Ovary (tissue), 7 donors: ENCODE measurements at regions not wholly inside any gene's neighbourhood (a gene's known extent, or its start where the extent isn't known, plus 50 kb on each side); places are given as distances from the start of the nearest gene placed in this dataset.

Experiments used
- DNase-seq, 5 donors: peaks; one replicate each; pipeline ENCODE4 v3.0.0-alpha.2; 2019 to 2020
- H3K27ac ChIP-seq, 2 donors: fragments of 200-600 bp; one replicate each; pipeline versions ENCODE4 v1.5.1 to v1.8.0; 2019 to 2022
- H3K27me3 ChIP-seq: fragments of 200-600 bp; one replicate; pipeline ENCODE4 v1.8.0; 2022
- H3K36me3 ChIP-seq: fragments of 200-600 bp; sonication (generic); one replicate; pipeline ENCODE4 v1.5.1; 2019
- H3K4me1 ChIP-seq: one replicate; pipeline ENCODE4 v1.8.1; 2013; ENCODE audit warnings: mild to moderate bottlenecking, moderate library complexity; ENCODE audit not compliant: insufficient read depth
- H3K4me3 ChIP-seq: fragments of 200-600 bp; sonication (generic); one replicate; pipeline ENCODE4 v1.5.1; 2017
- H3K9me3 ChIP-seq, 2 donors: fragments of 200-600 bp in 1 of 2; sonication (generic) in 1 of 2; one replicate each; pipeline versions ENCODE4 v1.5.1 to v1.8.1; 2013 to 2019; ENCODE audit warnings: mild to moderate bottlenecking in 1 of 2, moderate library complexity in 1 of 2
- EP300 ChIP-seq: sonication (generic); formaldehyde crosslinking; IDR thresholded peaks from one replicate; pipeline ENCODE4 v1.6.1; 2017; ENCODE audit warnings: antibody characterized with exemption
- POLR2A ChIP-seq: fragments of 450-650 bp; IDR thresholded peaks from one replicate; pipeline ENCODE4 v1.6.1; 2017; ENCODE audit warnings: antibody characterized with exemption, mild to moderate bottlenecking, moderate library complexity
- WGBS, 3 donors: extraction: QIAGEN DNeasy Blood & Tissue Kit in 1 of 3; methylation state at CpG; one replicate each; pipeline versions ENCODE4 v1.1.5 to v1.1.7; 2013 to 2017; 5-methylcytosine and 5-hydroxymethylcytosine counted together
- intact Hi-C, 4 donors: fragments of 100-400 bp; cut with DNase I; formaldehyde crosslinking; loops; one replicate each; pipeline versions ENCODE4 v1.11.0 to v1.15.1; 2022 to 2023
- TF ChIP-seq, protein P1 (sequence below), 3 donors: fragments of 450-650 bp in 2 of 3; fragments of 200-600 bp in 1 of 3; IDR thresholded peaks; one replicate each; pipeline versions ENCODE4 v1.5.1 to v1.8.0; 2016 to 2022; ENCODE audit warnings: antibody characterized with exemption in 3 of 3, mild to moderate bottlenecking in 1 of 3
- donor health status: DM: no; HTN: no; CAD: no; lungs with moderate emphysema.
- donor health status: DM: no; HTN: no; CAD: no.
- donor health status: Bipolar disorder and iron deficiency.
- donor health status: DM: no; HTN: no; CAD: no.
- donor health status: DM: yes; HTN: yes; CAD: no.

DNA sequence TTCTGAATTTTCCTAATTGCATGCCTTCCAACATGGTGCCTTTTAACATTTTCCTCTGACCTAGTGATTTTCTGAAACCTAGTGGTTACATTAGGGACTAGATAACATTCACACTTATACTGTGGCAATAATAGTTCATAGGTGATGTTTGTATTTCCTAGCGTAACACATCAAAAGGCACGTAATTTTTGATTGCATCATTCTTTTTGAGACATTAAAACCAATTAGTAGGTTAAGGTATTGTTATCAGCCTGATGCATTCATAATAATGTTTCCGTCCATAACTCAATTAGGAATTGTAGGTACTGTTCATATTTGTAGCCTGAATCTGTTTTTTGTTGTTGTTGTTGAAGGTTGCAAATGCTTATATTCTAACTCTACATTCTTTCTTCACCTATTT, 192.4 kb downstream of the ANXA1 start:
- DNase-seq, result no peak
- Histone ChIP-seq H3K4me3 (no peak overlapping the region), H3K9me3 (no peaks in the 10 kb centered on the region), H3K36me3 (no peaks in the 10 kb centered on the region), H3K4me1 (no peaks in the 10 kb centered on the region), H3K27ac (no peak overlapping the region), H3K27me3 (no peaks in the 10 kb centered on the region)
- TF ChIP-seq, protein P1, sequence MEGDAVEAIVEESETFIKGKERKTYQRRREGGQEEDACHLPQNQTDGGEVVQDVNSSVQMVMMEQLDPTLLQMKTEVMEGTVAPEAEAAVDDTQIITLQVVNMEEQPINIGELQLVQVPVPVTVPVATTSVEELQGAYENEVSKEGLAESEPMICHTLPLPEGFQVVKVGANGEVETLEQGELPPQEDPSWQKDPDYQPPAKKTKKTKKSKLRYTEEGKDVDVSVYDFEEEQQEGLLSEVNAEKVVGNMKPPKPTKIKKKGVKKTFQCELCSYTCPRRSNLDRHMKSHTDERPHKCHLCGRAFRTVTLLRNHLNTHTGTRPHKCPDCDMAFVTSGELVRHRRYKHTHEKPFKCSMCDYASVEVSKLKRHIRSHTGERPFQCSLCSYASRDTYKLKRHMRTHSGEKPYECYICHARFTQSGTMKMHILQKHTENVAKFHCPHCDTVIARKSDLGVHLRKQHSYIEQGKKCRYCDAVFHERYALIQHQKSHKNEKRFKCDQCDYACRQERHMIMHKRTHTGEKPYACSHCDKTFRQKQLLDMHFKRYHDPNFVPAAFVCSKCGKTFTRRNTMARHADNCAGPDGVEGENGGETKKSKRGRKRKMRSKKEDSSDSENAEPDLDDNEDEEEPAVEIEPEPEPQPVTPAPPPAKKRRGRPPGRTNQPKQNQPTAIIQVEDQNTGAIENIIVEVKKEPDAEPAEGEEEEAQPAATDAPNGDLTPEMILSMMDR (IDR thresholded peaks at IDR 0.05), result no peak
- TF ChIP-seq EP300, result no peak
- no peak for TF ChIP-seq POLR2A
- intact Hi-C loops, result no loop called here
- 78 to 87% (median 81%) methylated on average over 3 of the region's 3 CpGs for WGBS, 3 donors

DNA sequence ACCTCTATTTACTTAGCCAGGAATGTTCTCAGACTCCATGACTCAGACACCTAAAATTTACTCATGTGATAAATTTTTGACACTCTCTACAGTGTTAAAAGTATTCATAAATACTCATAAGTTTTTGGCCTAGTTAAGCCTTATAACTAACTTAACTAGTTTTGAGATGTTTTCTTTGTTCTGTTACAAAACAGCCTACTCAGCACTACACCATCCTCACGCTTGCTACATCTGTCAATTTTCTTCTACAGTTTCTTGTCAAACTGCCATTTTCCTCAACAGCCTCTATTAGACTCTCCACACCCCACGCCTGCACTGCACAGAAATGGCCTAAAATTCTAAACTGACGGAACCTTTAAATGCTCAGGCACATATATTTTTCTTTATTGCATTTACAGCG, 195.5 kb downstream of the ANXA1 start:
- Histone ChIP-seq H3K9me3 (no peaks in the 10 kb centered on the region), H3K4me3 (no peak overlapping the region), H3K4me1 (no peaks in the 10 kb centered on the region), H3K27me3 (no peaks in the 10 kb centered on the region), H3K36me3 (no peaks in the 10 kb centered on the region), H3K27ac (no peak overlapping the region)
- intact Hi-C loops, result no loop called here
- 79 to 80% (median 79%) methylated on average over 4 of the region's 4 CpGs for WGBS, 3 donors
- DNase-seq, result no peak
- TF ChIP-seq POLR2A, result no peak
- no peak for TF ChIP-seq EP300
- TF ChIP-seq, protein P1 (IDR thresholded peaks at IDR 0.05), result no peak

DNA sequence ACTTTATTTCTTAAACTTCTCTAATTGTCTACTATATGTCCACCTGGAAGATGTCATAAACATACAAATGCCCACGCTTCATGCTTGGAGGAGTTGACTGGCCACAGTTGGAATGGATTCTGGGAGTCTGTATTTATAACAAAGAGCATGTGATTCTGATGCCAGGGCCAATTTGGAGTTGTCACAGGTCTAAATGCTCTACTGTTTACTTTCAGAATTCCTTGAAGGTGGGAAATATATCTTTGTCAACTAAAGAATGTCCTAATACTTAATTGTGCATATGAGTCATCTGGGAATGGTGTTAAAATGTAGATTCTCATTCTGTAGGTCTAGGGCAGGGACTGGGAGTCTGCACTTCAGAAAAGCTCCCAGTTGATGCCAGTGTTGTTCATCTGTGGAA, 196.1 kb downstream of the ANXA1 start:
- WGBS, 3 donors, result 60 to 74% (median 73%) methylated on average over 1 of the region's 1 CpG
- DNase-seq, result no peak
- H3K4me3 ChIP-seq, result no peak overlapping the region
- intact Hi-C loops, result no loop called here
- no peaks in the 10 kb centered on the region for H3K4me1 ChIP-seq
- H3K27me3 ChIP-seq, result no peaks in the 10 kb centered on the region
- H3K9me3 ChIP-seq, result no peaks in the 10 kb centered on the region
- TF ChIP-seq, protein P1 (IDR thresholded peaks at IDR 0.05), result no peak
- no peak for TF ChIP-seq EP300
- no peak for TF ChIP-seq POLR2A
- no peaks in the 10 kb centered on the region for H3K36me3 ChIP-seq
- H3K27ac ChIP-seq, result no peak overlapping the region

DNA sequence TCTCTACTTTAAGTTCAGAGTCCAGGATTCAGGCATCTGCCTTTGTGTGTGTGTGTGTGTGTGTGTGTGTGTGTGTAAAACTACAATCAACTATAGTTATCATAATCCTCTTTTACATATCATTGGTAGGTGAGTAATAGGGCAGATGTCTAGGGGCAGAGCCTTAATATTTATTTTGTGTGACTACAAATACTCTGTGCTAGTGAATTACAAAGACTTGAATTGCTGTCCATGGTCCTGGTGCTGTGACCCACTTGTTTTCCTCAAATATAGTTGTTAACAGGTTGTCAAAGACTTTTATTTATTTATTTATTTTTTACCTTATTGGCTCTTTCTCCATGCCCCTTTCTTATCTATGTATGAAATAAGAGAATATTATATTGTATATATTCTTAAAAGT, 196.8 kb downstream of the ANXA1 start:
- H3K9me3 ChIP-seq, result no peaks in the 10 kb centered on the region
- no peaks in the 10 kb centered on the region for H3K27me3 ChIP-seq
- no peaks in the 10 kb centered on the region for H3K36me3 ChIP-seq
- TF ChIP-seq, protein P1 (IDR thresholded peaks at IDR 0.05), result no peak
- TF ChIP-seq POLR2A, result no peak
- no peak for TF ChIP-seq EP300
- H3K4me3 ChIP-seq, result no peak overlapping the region
- intact Hi-C loops, result no loop called here
- no peak for DNase-seq
- H3K4me1 ChIP-seq, result no peaks in the 10 kb centered on the region
- H3K27ac ChIP-seq, result no peak overlapping the region

DNA sequence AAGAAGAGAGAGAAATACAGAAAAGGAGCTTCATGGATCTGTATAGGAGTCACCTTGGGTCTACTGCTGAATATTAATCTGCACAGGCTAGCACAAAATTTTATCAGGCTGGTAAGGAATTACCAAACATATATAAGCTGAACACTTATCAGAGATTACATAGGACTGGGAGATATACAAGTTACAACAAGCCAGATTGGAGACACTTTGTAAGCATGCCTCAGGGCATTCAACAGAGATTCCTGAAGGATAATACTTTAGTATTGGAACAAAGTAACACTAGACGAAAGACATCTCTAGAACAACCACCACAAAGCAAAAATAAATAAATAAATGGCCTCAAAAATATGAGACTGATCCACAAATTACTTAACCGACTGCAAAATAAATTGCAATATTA, 197.8 kb downstream of the ANXA1 start:
- 67 to 78% (median 68%) methylated on average over 2 of the region's 2 CpGs for WGBS, 3 donors
- no peak overlapping the region for H3K4me3 ChIP-seq
- no peaks in the 10 kb centered on the region for H3K36me3 ChIP-seq
- intact Hi-C loops, result no loop called here
- no peak for DNase-seq
- no peak for TF ChIP-seq POLR2A
- no peak for TF ChIP-seq EP300
- TF ChIP-seq, protein P1 (IDR thresholded peaks at IDR 0.05), result no peak
- H3K4me1 ChIP-seq, result no peaks in the 10 kb centered on the region
- no peaks in the 10 kb centered on the region for H3K27me3 ChIP-seq
- H3K9me3 ChIP-seq, result no peaks in the 10 kb centered on the region
- no peak overlapping the region for H3K27ac ChIP-seq
